A172 (cell line): ENCODE measurements at regions not wholly inside any gene's neighbourhood (a gene's known extent, or its start where the extent isn't known, plus 50 kb on each side); places are given as distances from the start of the nearest gene placed in this dataset.

ENCODE experiments used
- DNase-seq: peaks from one replicate; pipeline ENCODE4 v3.0.0-alpha.2; 2015; ENCODE audit warnings: low spot score

DNA sequence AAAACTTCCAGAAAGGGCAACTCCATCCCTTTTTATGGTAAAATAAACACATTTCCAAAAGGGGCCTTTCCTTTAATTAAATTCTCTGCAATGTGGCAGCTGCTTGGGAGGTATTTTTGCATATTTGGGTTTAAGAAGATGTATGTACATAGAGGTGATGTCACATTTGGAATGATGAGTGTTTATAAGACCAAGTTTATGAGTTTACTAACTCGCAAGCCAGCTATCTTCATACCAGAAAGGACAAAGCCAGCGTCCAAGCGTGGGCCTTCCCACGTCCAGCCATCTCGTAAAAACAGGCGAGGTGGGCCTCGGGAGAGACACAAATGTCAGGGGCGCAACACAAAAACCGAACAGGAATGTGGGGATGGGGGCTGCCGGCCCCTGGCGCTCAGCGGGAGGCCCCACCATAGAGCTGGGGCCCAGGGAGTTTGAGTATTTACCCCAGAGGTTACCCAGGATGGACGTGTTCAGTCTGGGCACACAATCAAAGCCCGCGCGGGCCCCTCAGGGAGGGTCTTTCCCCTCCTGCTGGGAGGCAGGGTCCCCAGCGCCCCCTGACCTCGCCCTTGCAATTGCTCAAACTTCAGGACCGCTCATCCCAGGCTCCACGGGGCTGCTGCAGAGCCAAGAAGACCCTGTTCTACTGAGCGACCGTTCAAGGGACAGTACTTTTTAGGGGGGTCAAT lies 137.3 kb downstream of the TWIST2 start:
- no peak for DNase-seq

GRCh38 chr2:238985931-238986446 lies 138.1 kb downstream of the TWIST2 start:
- no peak for DNase-seq

- DNase-seq = no peak
These were observed 138.8 kb downstream of the TWIST2 start for GRCh38 chr2:238986491-238987351.

DNA sequence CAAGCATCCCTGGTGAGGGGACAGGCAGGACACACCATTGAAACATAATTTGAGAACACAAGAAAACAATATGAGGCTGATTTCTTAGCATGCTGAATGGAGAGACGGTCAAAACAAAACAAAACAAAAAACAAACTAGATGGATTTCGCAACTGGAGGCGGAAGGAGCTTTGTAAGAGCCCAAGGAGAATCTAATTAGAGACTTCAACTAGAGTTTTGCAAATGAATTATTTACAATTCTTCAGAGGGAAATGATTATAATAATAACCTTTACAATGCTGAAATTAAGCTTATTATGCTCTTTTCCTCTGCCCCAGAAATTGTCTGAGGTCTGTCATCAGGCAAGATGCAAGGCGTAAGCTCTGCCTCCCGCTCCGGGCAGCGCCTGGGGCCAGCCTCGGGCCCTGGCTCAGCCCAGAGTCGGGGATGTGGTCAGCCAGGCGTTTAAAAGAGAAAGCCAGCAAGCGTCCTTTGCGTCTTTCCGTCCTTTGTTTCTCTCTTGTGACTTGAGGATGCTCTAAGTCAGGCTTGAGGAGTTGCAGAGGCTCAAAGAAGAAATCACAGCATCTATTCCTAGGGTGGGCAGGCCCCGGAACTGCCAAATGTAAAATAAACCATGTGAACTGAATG lies 139.6 kb downstream of the TWIST2 start:
- no peak for DNase-seq

- DNase-seq = no peak
These were observed 140.2 kb downstream of the TWIST2 start for GRCh38 chr2:238988105-238988504.

DNA sequence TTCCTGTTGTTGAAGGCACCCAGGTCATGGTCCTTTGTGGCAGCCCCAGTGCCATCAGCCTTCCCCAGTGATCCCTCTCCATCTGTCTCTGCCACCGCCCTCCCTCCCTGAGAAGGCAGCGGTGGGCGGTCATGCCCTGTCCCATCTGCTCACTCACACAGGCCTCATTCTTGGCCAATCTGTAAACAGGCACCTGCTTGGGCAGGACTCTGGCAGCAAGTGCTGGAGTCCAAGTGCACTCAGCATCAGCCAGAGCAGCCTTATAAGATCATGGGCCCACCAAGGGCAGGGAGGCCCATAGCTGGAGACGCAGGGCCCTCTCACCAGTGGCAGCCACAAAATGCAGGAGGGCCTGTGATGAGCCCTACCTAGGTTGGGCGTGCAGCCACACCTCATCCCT lies 140.9 kb downstream of the TWIST2 start:
- DNase-seq = no peak

DNA sequence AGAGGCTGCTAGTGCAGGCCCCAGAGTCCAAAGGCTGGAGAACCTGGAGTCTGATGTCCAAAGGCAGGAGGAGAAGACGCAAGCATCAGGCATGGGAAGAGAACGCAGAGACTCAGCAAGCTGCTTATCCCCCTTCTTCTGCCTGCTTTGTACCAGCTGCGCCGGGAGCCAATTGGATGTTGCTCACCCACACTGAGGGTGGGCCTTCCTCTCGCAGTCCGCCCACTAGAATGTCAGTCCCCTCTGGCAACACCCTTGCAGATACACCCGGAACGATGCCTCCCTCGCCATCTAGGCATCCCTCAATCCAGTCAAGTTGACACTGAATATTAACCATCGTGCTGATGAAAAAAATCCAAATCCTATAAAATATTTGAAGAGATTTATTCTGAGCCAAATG lies 141.6 kb downstream of the TWIST2 start:
- no peak for DNase-seq

- no peak for DNase-seq
These were observed 146.5 kb downstream of the TWIST2 start for GRCh38 chr2:238994432-238994831.

DNA sequence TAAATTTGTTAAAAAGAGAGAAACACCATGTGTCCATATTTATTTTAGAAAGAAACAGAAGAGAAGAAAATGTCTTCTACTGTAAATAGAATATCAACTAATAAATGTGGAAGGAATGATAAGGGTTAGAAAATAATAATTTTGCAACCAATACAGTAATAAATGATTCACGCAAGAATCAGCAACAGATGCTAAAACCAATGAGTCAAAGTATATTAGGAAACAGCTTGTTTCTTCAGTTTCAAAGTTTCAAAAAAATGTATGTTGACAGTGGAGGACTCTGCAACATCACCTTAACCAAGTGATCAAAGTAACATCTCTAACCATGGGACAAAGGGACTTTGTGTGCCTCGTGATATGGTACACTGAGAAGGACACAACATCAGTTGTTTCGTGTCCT lies 147.0 kb downstream of the TWIST2 start:
- DNase-seq = no peak

- no peak for DNase-seq
These were observed 147.7 kb downstream of the TWIST2 start for GRCh38 chr2:238995634-238996033.

- no peak for DNase-seq
These were observed 148.6 kb downstream of the TWIST2 start for GRCh38 chr2:238996331-238997136.

DNA sequence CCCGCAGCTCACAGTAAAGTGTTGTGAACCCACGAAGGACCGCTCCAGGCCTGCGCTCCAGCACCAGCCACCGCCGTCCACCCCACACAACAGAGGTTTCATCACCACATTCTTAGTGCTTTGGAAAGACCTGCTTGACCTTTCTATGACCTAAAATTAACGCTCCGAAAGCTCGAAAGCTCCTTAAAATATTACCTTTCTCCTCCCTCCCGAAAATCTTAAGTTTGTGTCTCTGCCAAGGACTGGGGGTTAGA lies 149.2 kb downstream of the TWIST2 start:
- DNase-seq = no peak

DNA sequence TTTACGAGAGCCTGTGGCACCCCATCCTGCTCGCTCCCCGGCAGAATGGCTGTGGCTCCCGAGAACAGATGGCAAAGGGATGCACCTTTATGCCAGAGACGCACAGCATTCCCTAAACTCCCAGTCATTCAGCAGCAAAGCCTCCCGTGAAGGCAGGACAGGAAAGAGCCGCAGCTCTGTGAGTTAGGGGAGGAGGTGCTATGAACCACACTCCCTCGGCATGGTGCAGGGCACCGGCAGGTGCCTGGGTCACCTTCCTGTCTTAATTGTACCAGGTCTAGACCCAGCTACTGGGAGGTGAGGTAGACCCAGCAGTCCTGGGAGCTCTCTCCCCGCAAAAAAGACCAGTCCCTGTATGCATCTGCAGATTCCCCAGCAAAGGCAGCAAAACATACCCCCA lies 149.8 kb downstream of the TWIST2 start:
- DNase-seq = no peak
